GM19328 (cell line): ENCODE measurements at regions not wholly inside any gene's neighbourhood (a gene's known extent, or its start where the extent isn't known, plus 50 kb on each side); places are given as distances from the start of the nearest gene placed in this dataset.

Experiments
- ATAC-seq: cut with Tn5 transposase; IDR thresholded peaks from one replicate; pipeline ENCODE4 v1.9.1; 2021; ENCODE audit warnings: mild to moderate bottlenecking, moderate library complexity; ENCODE audit not compliant: unreplicated experiment

GRCh38 chr6:156167016-156167624 lies 610.1 kb upstream of the ARID1B start:
- ATAC-seq = no peak

GRCh38 chr6:156166093-156166492 lies 611.1 kb upstream of the ARID1B start:
- ATAC-seq = no peak

GRCh38 chr6:156164701-156165452 lies 612.3 kb upstream of the ARID1B start:
- ATAC-seq = no peak

- no peak for ATAC-seq
Measured at GRCh38 chr6:156163311-156163710, 613.9 kb upstream of the ARID1B start.

GRCh38 chr6:156161471-156161870 lies 615.7 kb upstream of the ARID1B start:
- ATAC-seq = no peak

GRCh38 chr6:156160795-156161165 lies 616.4 kb upstream of the ARID1B start:
- no peak for ATAC-seq

- no peak for ATAC-seq
Measured at GRCh38 chr6:156160007-156160794, 617.0 kb upstream of the ARID1B start.

GRCh38 chr6:156154896-156155295 lies 622.3 kb upstream of the ARID1B start:
- ATAC-seq = no peak

GRCh38 chr6:156150391-156150790 lies 626.8 kb upstream of the ARID1B start:
- ATAC-seq = no peak

GRCh38 chr6:156146891-156147290 lies 630.3 kb upstream of the ARID1B start:
- ATAC-seq = no peak

GRCh38 chr6:156131221-156131903 lies 645.8 kb upstream of the ARID1B start:
- ATAC-seq = no peak

GRCh38 chr6:156126535-156126934 lies 650.6 kb upstream of the ARID1B start:
- ATAC-seq = no peak

- no peak for ATAC-seq
Measured at GRCh38 chr6:156125844-156126243, 651.3 kb upstream of the ARID1B start.

- ATAC-seq = no peak
Measured at GRCh38 chr6:156123731-156124130, 653.4 kb upstream of the ARID1B start.

- no peak for ATAC-seq
Measured at GRCh38 chr6:156121973-156122372, 655.2 kb upstream of the ARID1B start.

- ATAC-seq = no peak
Measured at GRCh38 chr6:156114541-156114940, 658.9 kb upstream of the NOX3 start.

- ATAC-seq = no peak
Measured at GRCh38 chr6:156113631-156114030, 658.0 kb upstream of the NOX3 start.

- no peak for ATAC-seq
Measured at GRCh38 chr6:156111913-156112312, 656.3 kb upstream of the NOX3 start.

GRCh38 chr6:156110249-156110648 lies 654.6 kb upstream of the NOX3 start:
- ATAC-seq = no peak

- no peak for ATAC-seq
Measured at GRCh38 chr6:156109713-156110112, 654.1 kb upstream of the NOX3 start.

GRCh38 chr6:156107624-156108101 lies 652.0 kb upstream of the NOX3 start:
- no peak for ATAC-seq
